HUDEP-2 (cell line): ENCODE measurements at regions not wholly inside any gene's neighbourhood (a gene's known extent, or its start where the extent isn't known, plus 50 kb on each side); places are given as distances from the start of the nearest gene placed in this dataset.
A peak's percentile ranks its signal among the peaks of the same experiment; 100 is the strongest.

Source experiments
- DNase-seq, 76 experiments: peaks; one replicate each; lab custom pipeline; 2025; ENCODE audit not compliant: unreplicated experiment in 76 of 76; lab: John Stamatoyannopoulos, UW

DNA sequence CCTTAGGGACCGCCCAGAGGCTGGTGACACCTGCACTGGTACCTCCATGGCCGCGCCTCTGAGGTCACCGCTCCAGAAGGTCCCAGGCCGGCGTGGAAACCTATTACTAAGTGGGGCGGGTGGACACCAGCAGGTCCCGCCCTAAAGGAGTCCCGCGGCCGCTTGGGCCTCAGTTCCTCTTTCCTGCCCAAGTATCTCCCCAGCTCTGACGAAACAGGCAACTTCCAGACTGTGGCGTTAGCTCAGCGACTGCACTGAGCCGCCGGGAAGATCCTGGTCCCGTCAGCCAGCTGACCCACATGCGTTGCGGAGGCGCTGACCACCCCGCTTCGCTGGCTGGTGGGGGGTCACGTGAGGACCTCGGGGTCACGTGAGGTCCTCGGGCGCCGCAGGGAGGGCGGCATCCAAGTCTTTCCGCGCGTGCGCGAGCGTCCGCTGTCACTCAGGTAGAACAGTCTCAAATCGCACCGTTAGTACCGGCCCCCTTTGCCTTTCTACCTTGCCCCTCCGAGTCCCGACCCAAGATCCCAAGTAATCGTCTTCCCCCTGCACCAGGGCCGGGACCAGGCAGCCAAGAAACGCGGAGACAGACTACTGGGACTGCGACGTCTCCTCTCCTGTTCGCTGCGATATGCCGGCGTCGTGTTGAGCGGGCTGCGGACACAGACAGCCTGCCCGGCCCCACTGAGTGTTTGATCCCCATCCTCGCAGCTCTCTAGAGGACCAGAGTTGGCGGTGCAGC, 53.7 kb upstream of the KDM4C start:
- DNase-seq = peak in 75 of 76 experiments; percentile 27 to 92 (median 79)

DNA sequence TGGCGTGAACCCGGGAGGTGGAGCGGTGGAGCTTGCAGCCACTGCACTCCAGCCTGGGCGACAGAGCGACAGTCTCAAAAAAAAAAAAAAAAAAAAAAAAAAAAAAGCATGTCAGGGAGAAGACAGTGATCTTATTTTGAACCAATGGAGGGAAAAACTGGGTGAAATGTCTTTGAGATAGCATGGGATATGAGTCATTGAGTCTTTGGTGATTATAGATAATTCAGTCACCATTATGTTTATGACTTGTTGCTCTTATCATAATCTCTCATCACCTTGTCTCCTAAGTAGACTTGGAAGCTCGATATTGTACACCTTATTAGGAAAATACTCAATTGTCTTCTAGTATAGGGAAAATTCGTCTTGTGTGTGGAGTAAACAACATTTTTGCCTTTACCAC, 55.1 kb upstream of the KDM4C start:
- peak in 20 of 76 experiments; percentile 4 to 65 (median 32) for DNase-seq

DNA sequence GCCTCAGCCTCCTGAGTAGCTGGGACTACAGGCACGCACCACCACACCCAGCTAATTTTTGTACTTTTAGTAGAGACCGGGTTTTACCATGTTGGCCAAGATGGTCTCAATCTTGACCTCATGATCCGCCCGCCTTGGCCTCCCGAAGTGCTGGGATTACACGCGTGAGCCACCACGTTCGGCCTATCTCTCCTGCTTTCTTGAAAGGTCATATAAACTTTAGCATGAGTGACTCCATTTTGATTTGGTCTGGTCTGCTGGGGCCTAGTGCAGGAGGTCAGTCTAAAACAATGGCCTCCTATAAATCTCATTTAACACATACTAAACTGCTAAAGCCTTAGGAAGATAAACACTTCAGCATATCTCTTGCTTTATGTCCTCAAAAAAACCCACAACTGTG, 50.6 kb upstream of the GLDC start:
- no peak for DNase-seq

DNA sequence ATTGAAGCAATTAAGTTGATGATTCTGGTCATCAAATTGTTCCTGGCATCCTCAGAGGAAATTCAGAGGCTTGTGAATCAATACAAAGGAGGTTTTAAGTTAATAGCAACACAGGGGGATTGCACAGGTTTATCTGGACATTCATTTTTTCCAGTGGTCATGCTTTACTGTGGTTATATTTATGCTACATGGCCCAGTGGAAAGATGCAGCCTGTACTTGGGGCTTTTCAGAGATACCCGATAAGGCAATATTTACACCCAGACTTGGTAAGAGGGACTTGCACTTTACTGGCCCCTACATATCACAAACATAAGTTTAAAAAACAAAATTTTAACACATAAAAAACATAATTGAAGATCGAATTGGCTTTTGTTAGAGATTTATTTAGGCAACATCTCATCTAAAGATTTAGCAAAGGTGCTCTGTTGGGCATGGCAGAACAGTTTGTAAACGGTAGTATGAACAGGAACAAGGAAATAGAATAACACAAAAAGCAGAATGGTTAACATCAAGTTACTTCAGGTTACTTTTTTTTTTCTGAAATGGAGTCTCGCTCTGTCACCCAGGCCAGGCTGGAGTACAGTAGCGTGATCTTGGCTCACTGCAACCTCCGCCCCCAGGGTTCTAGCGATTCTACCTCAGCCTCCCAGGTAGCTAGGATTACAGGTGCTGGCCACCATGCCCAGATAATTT, 49.7 kb upstream of the GLDC start:
- no peak for DNase-seq
